ENCODE measurements at regions not wholly inside any gene's neighbourhood (a gene's known extent, or its start where the extent isn't known, plus 50 kb on each side); places are given as distances from the start of the nearest gene placed in this dataset.
"Not testable (repeated sequence)": the region's sequence is repeated elsewhere in the genome, so short reads cannot be mapped to it uniquely, and the experiment has no call there.

GRCh38 chr7:76728571-76728974 is 101.5 kb upstream of the POMZP3 start:
- TF ChIP-seq JUN (CRISPR knock-in tag; IDR thresholded peaks at IDR 0.05); TEAD4 (CRISPR knock-in tag; IDR thresholded peaks at IDR 0.05); ARID4B (CRISPR knock-in tag; IDR thresholded peaks at IDR 0.05; ENCODE audit: borderline replicate concordance); ZNF138 (CRISPR knock-in tag; conservative IDR thresholded peaks at IDR 0.05); ZNF512 (CRISPR knock-in tag; IDR thresholded peaks at IDR 0.05; ENCODE audit: borderline replicate concordance); ZNF219 (CRISPR knock-in tag; IDR thresholded peaks at IDR 0.05; ENCODE audit: borderline replicate concordance); FOXJ3 (CRISPR knock-in tag; IDR thresholded peaks at IDR 0.05; ENCODE audit: borderline replicate concordance); SP1 (CRISPR knock-in tag; conservative IDR thresholded peaks at IDR 0.05); ATF1 (CRISPR knock-in tag; IDR thresholded peaks at IDR 0.05): not testable (repeated sequence)
- TF ChIP-seq, protein P1, sequence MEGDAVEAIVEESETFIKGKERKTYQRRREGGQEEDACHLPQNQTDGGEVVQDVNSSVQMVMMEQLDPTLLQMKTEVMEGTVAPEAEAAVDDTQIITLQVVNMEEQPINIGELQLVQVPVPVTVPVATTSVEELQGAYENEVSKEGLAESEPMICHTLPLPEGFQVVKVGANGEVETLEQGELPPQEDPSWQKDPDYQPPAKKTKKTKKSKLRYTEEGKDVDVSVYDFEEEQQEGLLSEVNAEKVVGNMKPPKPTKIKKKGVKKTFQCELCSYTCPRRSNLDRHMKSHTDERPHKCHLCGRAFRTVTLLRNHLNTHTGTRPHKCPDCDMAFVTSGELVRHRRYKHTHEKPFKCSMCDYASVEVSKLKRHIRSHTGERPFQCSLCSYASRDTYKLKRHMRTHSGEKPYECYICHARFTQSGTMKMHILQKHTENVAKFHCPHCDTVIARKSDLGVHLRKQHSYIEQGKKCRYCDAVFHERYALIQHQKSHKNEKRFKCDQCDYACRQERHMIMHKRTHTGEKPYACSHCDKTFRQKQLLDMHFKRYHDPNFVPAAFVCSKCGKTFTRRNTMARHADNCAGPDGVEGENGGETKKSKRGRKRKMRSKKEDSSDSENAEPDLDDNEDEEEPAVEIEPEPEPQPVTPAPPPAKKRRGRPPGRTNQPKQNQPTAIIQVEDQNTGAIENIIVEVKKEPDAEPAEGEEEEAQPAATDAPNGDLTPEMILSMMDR (IDR thresholded peaks at IDR 0.05) = not testable (repeated sequence)
- TF ChIP-seq, protein P2, sequence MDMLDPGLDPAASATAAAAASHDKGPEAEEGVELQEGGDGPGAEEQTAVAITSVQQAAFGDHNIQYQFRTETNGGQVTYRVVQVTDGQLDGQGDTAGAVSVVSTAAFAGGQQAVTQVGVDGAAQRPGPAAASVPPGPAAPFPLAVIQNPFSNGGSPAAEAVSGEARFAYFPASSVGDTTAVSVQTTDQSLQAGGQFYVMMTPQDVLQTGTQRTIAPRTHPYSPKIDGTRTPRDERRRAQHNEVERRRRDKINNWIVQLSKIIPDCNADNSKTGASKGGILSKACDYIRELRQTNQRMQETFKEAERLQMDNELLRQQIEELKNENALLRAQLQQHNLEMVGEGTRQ (CRISPR knock-in tag; IDR thresholded peaks at IDR 0.05) = not testable (repeated sequence)

All from WTC11 (cell line).